Ishikawa (cell line): ENCODE measurements at regions not wholly inside any gene's neighbourhood (a gene's known extent, or its start where the extent isn't known, plus 50 kb on each side); places are given as distances from the start of the nearest gene placed in this dataset.

Experiments
- CREB1 ChIP-seq: IDR thresholded peaks from 2 replicates; pipeline ENCODE4 v1.6.1; 2012; ENCODE audit warnings: low read depth
- EGR1 ChIP-seq: IDR thresholded peaks from 2 replicates; pipeline ENCODE4 v1.6.1; 2012
- EP300 ChIP-seq: IDR thresholded peaks from 2 replicates; pipeline ENCODE4 v1.6.1; 2012; ENCODE audit warnings: borderline replicate concordance
- FOXM1 ChIP-seq: IDR thresholded peaks from 2 replicates; pipeline ENCODE4 v1.6.1; 2012; ENCODE audit warnings: low read depth, borderline replicate concordance
- RAD21 ChIP-seq: IDR thresholded peaks from 2 replicates; pipeline ENCODE4 v1.6.1; 2012; ENCODE audit warnings: low read depth
- TAF1 ChIP-seq: IDR thresholded peaks from 2 replicates; pipeline ENCODE4 v1.6.1; 2012; ENCODE audit warnings: low read depth, mild to moderate bottlenecking
- TCF12 ChIP-seq: IDR thresholded peaks from 2 replicates; pipeline ENCODE4 v1.6.1; 2012; ENCODE audit warnings: low read depth
- TEAD4 ChIP-seq: IDR thresholded peaks from 2 replicates; pipeline ENCODE4 v1.6.1; 2012
- ZBTB7A ChIP-seq: IDR thresholded peaks from 2 replicates; pipeline ENCODE4 v1.6.1; 2012; ENCODE audit warnings: low read depth
- TF ChIP-seq, protein P1 (sequence below): IDR thresholded peaks from 2 replicates; pipeline ENCODE4 v1.6.1; 2012; ENCODE audit warnings: low read depth, mild to moderate bottlenecking
- TF ChIP-seq, protein P2 (sequence below): IDR thresholded peaks from 2 replicates; pipeline ENCODE4 v1.6.1; 2012
- TF ChIP-seq, protein P3 (sequence below): IDR thresholded peaks from 2 replicates; pipeline ENCODE4 v1.6.1; 2012

DNA sequence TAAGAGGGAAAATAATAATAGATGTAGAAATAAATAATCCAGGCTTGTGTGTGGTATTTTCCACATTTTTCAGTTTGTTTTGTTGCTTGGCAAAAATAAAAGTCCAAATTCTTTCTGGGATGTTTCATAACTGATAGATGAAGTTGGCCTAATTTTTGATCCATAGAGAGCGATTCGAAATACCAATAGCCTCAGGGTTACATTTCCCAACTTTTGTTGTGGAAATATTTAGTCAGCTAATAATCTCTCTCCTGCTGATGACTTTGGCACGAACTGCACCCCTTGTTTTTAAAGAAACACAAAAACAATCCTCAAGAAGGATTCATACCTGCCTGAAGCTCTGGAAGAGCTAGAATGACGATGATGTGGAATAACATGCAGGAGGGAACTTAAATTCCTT lies 483.2 kb downstream of the ADRA2A start:
- TF ChIP-seq CREB1 = no peak
- no peak for TF ChIP-seq EGR1
- TF ChIP-seq EP300 = no peak
- TF ChIP-seq, protein P1, sequence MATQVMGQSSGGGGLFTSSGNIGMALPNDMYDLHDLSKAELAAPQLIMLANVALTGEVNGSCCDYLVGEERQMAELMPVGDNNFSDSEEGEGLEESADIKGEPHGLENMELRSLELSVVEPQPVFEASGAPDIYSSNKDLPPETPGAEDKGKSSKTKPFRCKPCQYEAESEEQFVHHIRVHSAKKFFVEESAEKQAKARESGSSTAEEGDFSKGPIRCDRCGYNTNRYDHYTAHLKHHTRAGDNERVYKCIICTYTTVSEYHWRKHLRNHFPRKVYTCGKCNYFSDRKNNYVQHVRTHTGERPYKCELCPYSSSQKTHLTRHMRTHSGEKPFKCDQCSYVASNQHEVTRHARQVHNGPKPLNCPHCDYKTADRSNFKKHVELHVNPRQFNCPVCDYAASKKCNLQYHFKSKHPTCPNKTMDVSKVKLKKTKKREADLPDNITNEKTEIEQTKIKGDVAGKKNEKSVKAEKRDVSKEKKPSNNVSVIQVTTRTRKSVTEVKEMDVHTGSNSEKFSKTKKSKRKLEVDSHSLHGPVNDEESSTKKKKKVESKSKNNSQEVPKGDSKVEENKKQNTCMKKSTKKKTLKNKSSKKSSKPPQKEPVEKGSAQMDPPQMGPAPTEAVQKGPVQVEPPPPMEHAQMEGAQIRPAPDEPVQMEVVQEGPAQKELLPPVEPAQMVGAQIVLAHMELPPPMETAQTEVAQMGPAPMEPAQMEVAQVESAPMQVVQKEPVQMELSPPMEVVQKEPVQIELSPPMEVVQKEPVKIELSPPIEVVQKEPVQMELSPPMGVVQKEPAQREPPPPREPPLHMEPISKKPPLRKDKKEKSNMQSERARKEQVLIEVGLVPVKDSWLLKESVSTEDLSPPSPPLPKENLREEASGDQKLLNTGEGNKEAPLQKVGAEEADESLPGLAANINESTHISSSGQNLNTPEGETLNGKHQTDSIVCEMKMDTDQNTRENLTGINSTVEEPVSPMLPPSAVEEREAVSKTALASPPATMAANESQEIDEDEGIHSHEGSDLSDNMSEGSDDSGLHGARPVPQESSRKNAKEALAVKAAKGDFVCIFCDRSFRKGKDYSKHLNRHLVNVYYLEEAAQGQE = no peak
- no peak for TF ChIP-seq RAD21
- TF ChIP-seq FOXM1 = no peak
- TF ChIP-seq, protein P2, sequence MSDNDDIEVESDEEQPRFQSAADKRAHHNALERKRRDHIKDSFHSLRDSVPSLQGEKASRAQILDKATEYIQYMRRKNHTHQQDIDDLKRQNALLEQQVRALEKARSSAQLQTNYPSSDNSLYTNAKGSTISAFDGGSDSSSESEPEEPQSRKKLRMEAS = no peak
- TF ChIP-seq TEAD4 = no peak
- no peak for TF ChIP-seq TCF12
- no peak for TF ChIP-seq ZBTB7A
- TF ChIP-seq TAF1 = no peak
- TF ChIP-seq, protein P3, sequence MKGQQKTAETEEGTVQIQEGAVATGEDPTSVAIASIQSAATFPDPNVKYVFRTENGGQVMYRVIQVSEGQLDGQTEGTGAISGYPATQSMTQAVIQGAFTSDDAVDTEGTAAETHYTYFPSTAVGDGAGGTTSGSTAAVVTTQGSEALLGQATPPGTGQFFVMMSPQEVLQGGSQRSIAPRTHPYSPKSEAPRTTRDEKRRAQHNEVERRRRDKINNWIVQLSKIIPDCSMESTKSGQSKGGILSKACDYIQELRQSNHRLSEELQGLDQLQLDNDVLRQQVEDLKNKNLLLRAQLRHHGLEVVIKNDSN = no peak
